C4-2B (cell line): ENCODE measurements at regions not wholly inside any gene's neighbourhood (a gene's known extent, or its start where the extent isn't known, plus 50 kb on each side); places are given as distances from the start of the nearest gene placed in this dataset.

Source experiments
- CTCF ChIP-seq: fragments of 450-650 bp; conservative IDR thresholded peaks from 2 replicates; pipeline ENCODE4 v1.5.1; 2017; ENCODE audit warnings: mild to moderate bottlenecking
- ZFX ChIP-seq: fragments of 450-650 bp; IDR thresholded peaks from 2 replicates; pipeline ENCODE4 v1.6.1; 2017

GRCh38 chr15:95679847-95680582, 650.5 kb upstream of the NR2F2 start:
- TF ChIP-seq CTCF (no peak), ZFX (no peak)
